ENCODE measurements at regions not wholly inside any gene's neighbourhood (a gene's known extent, or its start where the extent isn't known, plus 50 kb on each side); places are given as distances from the start of the nearest gene placed in this dataset.

GRCh38 chr2:228919808-228920207 lies 351.3 kb downstream of the PID1 start:
- no peak for TF ChIP-seq EZH2 (IDR thresholded peaks at IDR 0.05; ENCODE audit: borderline replicate concordance, low read length)
- TF ChIP-seq, protein P1, sequence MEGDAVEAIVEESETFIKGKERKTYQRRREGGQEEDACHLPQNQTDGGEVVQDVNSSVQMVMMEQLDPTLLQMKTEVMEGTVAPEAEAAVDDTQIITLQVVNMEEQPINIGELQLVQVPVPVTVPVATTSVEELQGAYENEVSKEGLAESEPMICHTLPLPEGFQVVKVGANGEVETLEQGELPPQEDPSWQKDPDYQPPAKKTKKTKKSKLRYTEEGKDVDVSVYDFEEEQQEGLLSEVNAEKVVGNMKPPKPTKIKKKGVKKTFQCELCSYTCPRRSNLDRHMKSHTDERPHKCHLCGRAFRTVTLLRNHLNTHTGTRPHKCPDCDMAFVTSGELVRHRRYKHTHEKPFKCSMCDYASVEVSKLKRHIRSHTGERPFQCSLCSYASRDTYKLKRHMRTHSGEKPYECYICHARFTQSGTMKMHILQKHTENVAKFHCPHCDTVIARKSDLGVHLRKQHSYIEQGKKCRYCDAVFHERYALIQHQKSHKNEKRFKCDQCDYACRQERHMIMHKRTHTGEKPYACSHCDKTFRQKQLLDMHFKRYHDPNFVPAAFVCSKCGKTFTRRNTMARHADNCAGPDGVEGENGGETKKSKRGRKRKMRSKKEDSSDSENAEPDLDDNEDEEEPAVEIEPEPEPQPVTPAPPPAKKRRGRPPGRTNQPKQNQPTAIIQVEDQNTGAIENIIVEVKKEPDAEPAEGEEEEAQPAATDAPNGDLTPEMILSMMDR (IDR thresholded peaks at IDR 0.05; ENCODE audit: low read length): no peak
- H3K4me1 ChIP-seq (ENCODE audit: insufficient read depth, low read length, severe bottlenecking): no peaks in the 10 kb centered on the region
- H3K9me2 ChIP-seq (ENCODE audit: low read depth, low read length): no peaks in the 10 kb centered on the region
- no peaks in the 10 kb centered on the region for H3K79me2 ChIP-seq (ENCODE audit: insufficient read depth, low read length)
- H3K4me3 ChIP-seq (ENCODE audit: low read depth, low read length, poor library complexity, severe bottlenecking): no peak overlapping the region
- H3K4me2 ChIP-seq (ENCODE audit: low read length): no peak overlapping the region
- H3F3A ChIP-seq (ENCODE audit: insufficient read depth, low read length): no peaks in the 10 kb centered on the region
- H3K36me3 ChIP-seq (ENCODE audit: insufficient read depth, low read length): no peaks in the 10 kb centered on the region
- no peaks in the 10 kb centered on the region for H3K27me3 ChIP-seq (ENCODE audit: insufficient read depth, low read length)
- no peak overlapping the region for H3K9ac ChIP-seq (ENCODE audit: low read length)
- H4K20me1 ChIP-seq (ENCODE audit: insufficient read depth, low read length): no peaks in the 10 kb centered on the region
- H2AFZ ChIP-seq (ENCODE audit: low read length): no peak overlapping the region
- H3K9me3 ChIP-seq (ENCODE audit: low read length): no peaks in the 10 kb centered on the region
- no peak overlapping the region for H3K27ac ChIP-seq (ENCODE audit: low read depth, low read length, poor library complexity, severe bottlenecking)

GRCh38 chr2:228917220-228917619 lies 353.9 kb downstream of the PID1 start:
- no peaks in the 10 kb centered on the region for H3K9me2 ChIP-seq (ENCODE audit: low read depth, low read length)
- H4K20me1 ChIP-seq (ENCODE audit: insufficient read depth, low read length): no peaks in the 10 kb centered on the region
- no peak overlapping the region for H3K4me3 ChIP-seq (ENCODE audit: low read depth, low read length, poor library complexity, severe bottlenecking)
- H3K4me2 ChIP-seq (ENCODE audit: low read length): no peak overlapping the region
- no peaks in the 10 kb centered on the region for H3F3A ChIP-seq (ENCODE audit: insufficient read depth, low read length)
- no peak overlapping the region for H2AFZ ChIP-seq (ENCODE audit: low read length)
- no peaks in the 10 kb centered on the region for H3K27me3 ChIP-seq (ENCODE audit: insufficient read depth, low read length)
- no peaks in the 10 kb centered on the region for H3K4me1 ChIP-seq (ENCODE audit: insufficient read depth, low read length, severe bottlenecking)
- TF ChIP-seq, protein P1 (IDR thresholded peaks at IDR 0.05; ENCODE audit: low read length): no peak
- no peak overlapping the region for H3K27ac ChIP-seq (ENCODE audit: low read depth, low read length, poor library complexity, severe bottlenecking)
- no peaks in the 10 kb centered on the region for H3K9me3 ChIP-seq (ENCODE audit: low read length)
- H3K36me3 ChIP-seq (ENCODE audit: insufficient read depth, low read length): no peaks in the 10 kb centered on the region
- no peak overlapping the region for H3K9ac ChIP-seq (ENCODE audit: low read length)
- H3K79me2 ChIP-seq (ENCODE audit: insufficient read depth, low read length): no peaks in the 10 kb centered on the region

DNA sequence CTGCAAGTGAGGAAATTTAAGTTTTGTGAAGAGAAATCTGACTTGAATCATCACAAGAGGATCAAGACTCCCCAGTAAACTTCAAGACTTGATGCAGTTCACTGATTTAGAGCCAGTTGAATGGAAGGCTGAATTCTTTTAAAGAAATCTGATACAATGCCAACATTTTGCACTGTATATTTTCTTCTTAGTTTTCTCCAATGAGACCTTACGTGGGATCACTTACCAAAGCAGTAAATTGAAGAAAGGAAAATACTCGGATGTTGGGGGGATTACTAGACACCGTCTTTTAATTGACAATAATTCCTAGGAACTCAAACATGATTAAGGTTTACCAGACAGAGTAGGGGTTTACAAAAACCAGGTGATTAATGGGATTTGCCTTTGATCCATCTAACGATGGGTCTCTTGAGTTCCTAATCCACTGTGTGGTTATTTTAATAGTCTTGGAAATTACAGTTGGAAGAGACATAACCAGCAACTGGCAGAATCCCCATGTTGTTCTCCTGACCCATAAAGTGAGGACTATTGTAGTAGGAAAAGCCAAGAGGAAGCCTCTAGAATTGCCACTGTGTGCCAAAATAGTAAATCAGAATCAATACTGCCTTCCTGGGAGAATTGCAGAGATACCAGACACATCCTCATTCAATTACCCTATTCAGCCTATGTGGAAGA lies 354.5 kb downstream of the PID1 start:
- Histone ChIP-seq H3K4me1 (ENCODE audit: insufficient read depth, low read length, severe bottlenecking) (no peaks in the 10 kb centered on the region), H3K27ac (ENCODE audit: low read depth, low read length, poor library complexity, severe bottlenecking) (no peak overlapping the region), H3K9me2 (ENCODE audit: low read depth, low read length) (no peaks in the 10 kb centered on the region), H3K9me3 (ENCODE audit: low read length) (no peaks in the 10 kb centered on the region), H4K20me1 (ENCODE audit: insufficient read depth, low read length) (no peaks in the 10 kb centered on the region), H3K36me3 (ENCODE audit: insufficient read depth, low read length) (no peaks in the 10 kb centered on the region), H2AFZ (ENCODE audit: low read length) (no peak overlapping the region), H3K4me3 (ENCODE audit: low read depth, low read length, poor library complexity, severe bottlenecking) (no peak overlapping the region), H3F3A (ENCODE audit: insufficient read depth, low read length) (no peaks in the 10 kb centered on the region), H3K27me3 (ENCODE audit: insufficient read depth, low read length) (no peaks in the 10 kb centered on the region), H3K79me2 (ENCODE audit: insufficient read depth, low read length) (no peaks in the 10 kb centered on the region), H3K9ac (ENCODE audit: low read length) (no peak overlapping the region), H3K4me2 (ENCODE audit: low read length) (no peak overlapping the region)
- TF ChIP-seq, protein P1 (IDR thresholded peaks at IDR 0.05; ENCODE audit: low read length): no peak
- TF ChIP-seq EZH2 (IDR thresholded peaks at IDR 0.05; ENCODE audit: borderline replicate concordance, low read length): no peak
